Spinal cord (tissue), 9 donors: ENCODE measurements at regions not wholly inside any gene's neighbourhood (a gene's known extent, or its start where the extent isn't known, plus 50 kb on each side); places are given as distances from the start of the nearest gene placed in this dataset.
"Not testable (repeated sequence)": the region's sequence is repeated elsewhere in the genome, so short reads cannot be mapped to it uniquely, and the experiment has no call there.

ENCODE experiments used
- DNase-seq, 6 donors: peaks; one replicate each; pipeline versions ENCODE4 v3.0.0 to v3.0.0-alpha.2; 2013 to 2015; ENCODE audit warnings: low spot score in 6 of 6, low read depth in 4 of 6
- H3K27ac ChIP-seq: one replicate; pipeline ENCODE4 v1.5.1; 2013; ENCODE audit warnings: low read depth, low read length, control low read depth
- H3K27me3 ChIP-seq: one replicate; pipeline ENCODE4 v1.6.1; 2013; ENCODE audit warnings: low read length; ENCODE audit not compliant: control insufficient read depth, insufficient read depth
- H3K36me3 ChIP-seq: one replicate; pipeline ENCODE4 v1.6.1; 2013; ENCODE audit warnings: low read length; ENCODE audit not compliant: control insufficient read depth, insufficient read depth
- H3K4me1 ChIP-seq: one replicate; pipeline ENCODE4 v1.6.1; 2013; ENCODE audit warnings: low read length; ENCODE audit not compliant: control insufficient read depth, insufficient read depth
- H3K4me3 ChIP-seq: one replicate; pipeline ENCODE4 v1.5.1; 2013; ENCODE audit warnings: low read depth, low read length, control low read depth
- H3K9me3 ChIP-seq: one replicate; pipeline ENCODE4 v1.6.1; 2013; ENCODE audit warnings: low read length; ENCODE audit not compliant: control insufficient read depth, insufficient read depth
- WGBS: methylation state at CpG from one replicate; pipeline ENCODE4 v1.1.5; 2013; ENCODE audit warnings: missing lambda C conversion rate; ENCODE audit not compliant: insufficient coverage; 5-methylcytosine and 5-hydroxymethylcytosine counted together
- donor health status: healthy.

DNA sequence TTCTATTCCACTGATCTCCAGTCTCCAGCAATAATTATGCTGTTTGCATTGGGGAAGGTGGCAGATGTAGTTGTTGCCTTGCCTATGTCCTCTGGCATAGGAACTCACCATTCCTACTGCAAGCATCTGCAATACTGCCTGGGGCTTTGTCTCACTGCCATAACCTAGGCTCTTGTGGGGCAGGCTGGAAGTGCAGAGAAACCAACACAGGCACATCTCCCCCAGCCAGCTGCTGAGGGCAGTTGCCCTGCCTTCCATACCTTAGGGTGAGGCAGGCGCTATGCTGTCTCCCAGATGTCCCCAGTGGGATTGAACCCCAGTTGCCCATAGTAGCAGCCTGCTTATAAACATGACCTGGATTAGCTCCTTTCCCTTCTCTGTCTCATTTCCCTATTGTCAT is 128.1 kb downstream of the NPIPA7 start:
- not testable (repeated sequence) for H3K36me3 ChIP-seq, H3K4me3 ChIP-seq, H3K27me3 ChIP-seq, H3K27ac ChIP-seq, H3K9me3 ChIP-seq, H3K4me1 ChIP-seq, DNase-seq
- no CpG with 5 or more reads among the region's 1 CpG for WGBS

- H3K9me3 ChIP-seq, H3K27me3 ChIP-seq, H3K36me3 ChIP-seq, DNase-seq, H3K4me1 ChIP-seq, H3K4me3 ChIP-seq, H3K27ac ChIP-seq: not testable (repeated sequence)
- no CpG with 5 or more reads among the region's 2 CpGs for WGBS
Observed at GRCh38 chr16:16508344-16508743, 129.4 kb downstream of the NPIPA7 start.

- not testable (repeated sequence) for H3K4me3 ChIP-seq, H3K4me1 ChIP-seq, H3K27me3 ChIP-seq, H3K9me3 ChIP-seq, H3K36me3 ChIP-seq, DNase-seq, H3K27ac ChIP-seq
Observed at GRCh38 chr16:16519395-16519794, 140.5 kb downstream of the NPIPA7 start.

GRCh38 chr16:16521239-16522002 is 142.5 kb downstream of the NPIPA7 start:
- not testable (repeated sequence) for H3K4me1 ChIP-seq, H3K4me3 ChIP-seq, H3K27ac ChIP-seq, H3K27me3 ChIP-seq, H3K36me3 ChIP-seq, H3K9me3 ChIP-seq, DNase-seq
- no CpG with 5 or more reads among the region's 12 CpGs for WGBS

- H3K27me3 ChIP-seq, DNase-seq, H3K27ac ChIP-seq, H3K36me3 ChIP-seq, H3K4me3 ChIP-seq, H3K4me1 ChIP-seq, H3K9me3 ChIP-seq: not testable (repeated sequence)
- WGBS: no CpG with 5 or more reads among the region's 13 CpGs
Observed at GRCh38 chr16:16526998-16527397, 148.1 kb downstream of the NPIPA7 start.

DNA sequence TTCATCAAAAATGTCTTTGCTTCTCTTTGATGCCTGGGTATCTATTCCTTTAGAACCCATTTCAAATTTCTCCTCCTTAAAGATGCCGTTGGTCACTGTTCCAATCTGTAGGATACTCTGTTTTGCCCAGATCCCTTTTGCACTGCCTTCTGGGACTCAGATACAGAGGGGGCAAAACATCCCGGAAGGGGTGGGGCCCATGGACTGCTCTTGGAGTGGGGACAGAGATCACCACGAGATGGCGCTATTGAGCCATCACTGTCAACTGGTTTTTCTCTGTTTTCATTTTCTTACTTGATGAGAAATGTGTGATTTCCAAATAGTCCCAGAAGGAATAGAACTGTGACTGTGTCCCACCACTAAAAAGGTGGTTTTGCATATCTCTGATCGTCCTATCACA is 151.8 kb downstream of the NPIPA7 start:
- H3K4me3 ChIP-seq, H3K36me3 ChIP-seq, H3K4me1 ChIP-seq, H3K27me3 ChIP-seq, H3K9me3 ChIP-seq, H3K27ac ChIP-seq: not testable (repeated sequence)
- no CpG with 5 or more reads among the region's 5 CpGs for WGBS
- DNase-seq: peak in 1 of 6 donors; percentile 16

GRCh38 chr16:16535565-16535964 is 156.6 kb downstream of the NPIPA7 start:
- not testable (repeated sequence) for H3K4me3 ChIP-seq, H3K4me1 ChIP-seq, H3K27ac ChIP-seq, H3K9me3 ChIP-seq, H3K36me3 ChIP-seq, H3K27me3 ChIP-seq
- DNase-seq: peak in 1 of 6 donors; percentile 5
- WGBS: no CpG with 5 or more reads among the region's 4 CpGs

GRCh38 chr16:16536151-16536550 is 157.2 kb downstream of the NPIPA7 start:
- H3K4me1 ChIP-seq, H3K27ac ChIP-seq: not testable (repeated sequence)
- no CpG with 5 or more reads among the region's 3 CpGs for WGBS

DNA sequence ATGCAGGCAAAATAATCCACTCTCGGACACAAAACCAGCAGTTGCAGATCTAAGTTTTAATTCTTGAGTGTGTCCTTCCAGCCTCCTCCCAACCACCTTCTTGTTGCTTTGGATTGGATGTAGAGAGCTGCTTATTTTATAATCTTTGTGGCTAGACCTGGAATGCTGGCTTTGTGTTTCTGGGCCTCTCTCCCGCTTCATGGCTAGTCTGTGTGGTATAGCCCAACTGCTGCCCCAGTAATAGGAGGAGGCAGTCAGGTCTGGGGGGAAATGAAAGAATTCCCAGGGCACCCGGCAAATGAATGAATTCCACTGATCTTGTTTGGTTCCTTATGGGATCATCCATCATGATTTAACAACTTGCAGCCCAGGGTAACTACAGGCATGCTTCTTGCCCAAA is 170.8 kb downstream of the NPIPA7 start:
- H3K27ac ChIP-seq, H3K36me3 ChIP-seq, DNase-seq, H3K9me3 ChIP-seq, H3K4me3 ChIP-seq, H3K27me3 ChIP-seq, H3K4me1 ChIP-seq: not testable (repeated sequence)
- no CpG with 5 or more reads among the region's 3 CpGs for WGBS

More at GRCh38 chr16:16536151-16536550, 157.2 kb downstream of the NPIPA7 start:
- not testable (repeated sequence) for H3K4me3 ChIP-seq, H3K27me3 ChIP-seq, H3K9me3 ChIP-seq, H3K36me3 ChIP-seq
- DNase-seq: peak in 1 of 6 donors; percentile 44

- DNase-seq, H3K4me3 ChIP-seq, H3K9me3 ChIP-seq, H3K4me1 ChIP-seq, H3K36me3 ChIP-seq, H3K27me3 ChIP-seq, H3K27ac ChIP-seq: not testable (repeated sequence)
- no CpG with 5 or more reads among the region's 2 CpGs for WGBS
Observed at GRCh38 chr16:16550824-16551223, 171.9 kb downstream of the NPIPA7 start.
